ENCODE measurements at regions not wholly inside any gene's neighbourhood (a gene's known extent, or its start where the extent isn't known, plus 50 kb on each side); places are given as distances from the start of the nearest gene placed in this dataset.

GRCh38 chr20:48463916-48464315, 363.9 kb downstream of the PREX1 start:
- no peak for TF ChIP-seq CTCF (conservative IDR thresholded peaks at IDR 0.05)
- TF ChIP-seq ZFX (IDR thresholded peaks at IDR 0.05): no peak

Measured in C4-2B (cell line).